HG03378 (cell line): ENCODE measurements at regions not wholly inside any gene's neighbourhood (a gene's known extent, or its start where the extent isn't known, plus 50 kb on each side); places are given as distances from the start of the nearest gene placed in this dataset.

ENCODE experiments used
- ATAC-seq: cut with Tn5 transposase; IDR thresholded peaks from one replicate; pipeline ENCODE4 v1.9.1; 2021; ENCODE audit warnings: mild to moderate bottlenecking, moderate library complexity; ENCODE audit not compliant: unreplicated experiment

- ATAC-seq: no peak
These were observed 68.2 kb upstream of the CLMN start for GRCh38 chr14:95387826-95388445.

DNA sequence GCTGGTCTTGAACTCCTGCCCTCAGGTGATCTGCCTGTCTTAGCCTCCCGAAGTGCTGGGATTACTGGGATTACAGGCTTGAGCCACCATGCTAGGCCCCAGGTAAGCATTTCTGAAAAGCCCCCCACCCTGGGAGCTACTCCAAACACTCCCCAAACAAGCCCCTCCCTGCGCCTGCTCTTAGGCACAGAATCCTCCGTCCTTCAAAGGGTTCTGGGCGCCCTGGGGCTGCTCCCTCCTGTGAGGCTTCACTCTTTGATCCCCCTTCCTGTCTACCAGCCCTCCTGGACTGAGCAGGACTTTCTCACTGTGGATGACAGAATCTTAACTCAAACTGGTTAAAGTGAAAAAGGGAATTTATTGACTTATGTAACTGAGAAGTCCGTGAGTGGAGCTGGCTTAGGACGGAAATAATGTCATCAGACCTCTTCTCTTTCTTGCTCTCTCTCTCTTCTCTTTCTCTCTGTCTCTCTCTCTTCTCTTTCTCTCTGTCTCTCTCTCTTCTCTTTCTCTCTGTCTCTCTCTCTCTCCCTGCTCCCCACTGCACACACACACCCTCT is 66.9 kb upstream of the CLMN start:
- no peak for ATAC-seq

- no peak for ATAC-seq
These were observed 66.0 kb upstream of the CLMN start for GRCh38 chr14:95385701-95386100.

DNA sequence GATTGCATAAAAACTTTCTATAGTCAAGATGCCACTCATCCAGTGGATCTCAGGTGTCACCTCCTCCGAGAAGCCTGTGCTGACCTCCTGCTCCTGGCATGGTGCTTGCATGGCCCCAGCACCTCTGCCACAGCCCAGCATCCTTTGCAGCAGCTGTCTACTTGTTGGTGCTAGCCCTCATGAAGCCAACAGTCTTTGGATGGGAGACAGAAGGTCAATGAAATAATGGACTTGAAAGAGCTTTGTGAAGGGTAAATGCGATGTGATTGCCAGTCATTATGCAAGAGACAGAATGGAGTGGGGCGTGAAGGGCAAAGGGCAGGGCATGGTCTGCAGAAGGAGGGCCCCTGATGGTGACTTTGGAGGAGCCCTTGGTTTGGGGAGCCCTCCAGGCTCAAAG is 63.0 kb upstream of the CLMN start:
- ATAC-seq: no peak

GRCh38 chr14:95381726-95382125 is 62.0 kb upstream of the CLMN start:
- ATAC-seq: no peak

DNA sequence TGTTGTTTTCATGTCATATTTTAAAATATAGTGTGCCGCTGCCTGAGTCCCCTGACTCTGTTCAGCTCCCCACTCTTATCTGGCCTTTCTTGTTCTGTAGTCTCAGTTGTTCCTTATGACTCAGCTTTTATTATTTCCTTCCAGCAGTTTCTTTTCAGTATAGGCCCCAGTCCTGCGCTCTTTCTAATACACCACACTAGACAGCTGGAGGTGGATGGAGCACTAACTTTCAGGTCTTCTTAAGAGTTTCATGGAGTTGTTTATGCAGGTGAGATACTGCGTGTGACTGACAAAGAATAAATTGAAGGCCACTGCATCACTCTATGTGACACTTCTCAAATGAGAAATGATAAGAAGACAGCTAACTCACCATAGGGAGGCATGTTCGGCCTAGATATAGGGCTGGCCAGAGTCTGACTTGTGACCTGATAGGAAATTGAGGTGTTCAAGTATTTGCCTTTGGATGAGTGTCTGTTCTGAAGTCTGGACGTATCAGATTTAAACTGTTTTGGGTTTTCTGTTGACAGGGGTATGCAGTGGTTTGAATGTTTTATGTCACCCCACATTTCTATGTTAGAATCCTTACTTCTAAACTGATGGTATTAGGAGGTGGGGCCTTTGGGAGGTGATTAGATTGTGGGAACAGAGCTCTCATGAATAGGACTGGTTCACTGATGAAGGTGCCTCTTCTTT is 60.8 kb upstream of the CLMN start:
- ATAC-seq: no peak

DNA sequence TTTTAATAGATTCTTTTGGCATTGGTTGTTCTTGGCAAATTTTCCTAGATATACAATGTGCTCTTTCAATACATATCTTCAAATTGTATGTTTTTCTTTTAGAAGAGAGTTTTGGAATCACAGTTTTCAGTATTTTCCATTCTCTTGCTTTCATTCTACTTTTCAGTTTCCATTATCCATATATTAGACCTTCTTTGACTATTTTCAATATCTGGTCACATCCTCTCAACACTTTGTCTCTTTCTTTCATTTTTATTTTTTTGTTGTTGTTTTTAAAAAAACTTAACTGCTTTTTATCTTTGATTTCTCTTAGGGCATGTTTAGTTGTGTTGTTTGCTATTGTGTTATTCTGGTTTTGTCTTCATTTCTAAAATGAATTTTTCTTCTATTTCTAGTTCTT is 59.9 kb upstream of the CLMN start:
- ATAC-seq: no peak

DNA sequence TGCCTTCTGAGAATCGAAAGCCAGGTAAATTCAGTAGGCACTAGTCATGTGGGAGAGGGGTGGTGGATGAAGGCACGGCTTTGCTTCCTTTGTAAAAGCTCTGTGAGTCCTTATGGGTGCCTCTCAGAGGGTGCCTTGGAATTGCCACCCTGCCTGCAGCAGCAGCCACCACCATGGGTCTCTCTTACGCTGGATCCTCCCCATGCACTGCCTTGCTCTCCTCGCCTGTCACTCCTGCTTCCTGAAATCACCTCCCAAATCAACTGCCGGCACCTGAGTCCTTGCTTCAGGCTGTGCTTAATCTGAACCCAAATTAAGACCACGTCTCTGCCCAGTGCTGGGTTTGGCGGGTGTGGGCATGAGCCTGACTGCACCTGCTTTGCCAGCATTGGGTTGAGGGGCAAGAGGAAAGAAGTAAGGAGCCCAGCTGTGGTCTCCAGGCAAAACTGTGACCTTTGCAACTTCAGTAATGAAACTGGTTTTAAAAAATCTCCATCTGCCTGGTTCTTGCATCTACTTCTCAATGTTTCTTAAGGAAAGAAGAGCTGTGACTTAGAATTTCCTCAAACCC is 55.9 kb upstream of the CLMN start:
- ATAC-seq: no peak

DNA sequence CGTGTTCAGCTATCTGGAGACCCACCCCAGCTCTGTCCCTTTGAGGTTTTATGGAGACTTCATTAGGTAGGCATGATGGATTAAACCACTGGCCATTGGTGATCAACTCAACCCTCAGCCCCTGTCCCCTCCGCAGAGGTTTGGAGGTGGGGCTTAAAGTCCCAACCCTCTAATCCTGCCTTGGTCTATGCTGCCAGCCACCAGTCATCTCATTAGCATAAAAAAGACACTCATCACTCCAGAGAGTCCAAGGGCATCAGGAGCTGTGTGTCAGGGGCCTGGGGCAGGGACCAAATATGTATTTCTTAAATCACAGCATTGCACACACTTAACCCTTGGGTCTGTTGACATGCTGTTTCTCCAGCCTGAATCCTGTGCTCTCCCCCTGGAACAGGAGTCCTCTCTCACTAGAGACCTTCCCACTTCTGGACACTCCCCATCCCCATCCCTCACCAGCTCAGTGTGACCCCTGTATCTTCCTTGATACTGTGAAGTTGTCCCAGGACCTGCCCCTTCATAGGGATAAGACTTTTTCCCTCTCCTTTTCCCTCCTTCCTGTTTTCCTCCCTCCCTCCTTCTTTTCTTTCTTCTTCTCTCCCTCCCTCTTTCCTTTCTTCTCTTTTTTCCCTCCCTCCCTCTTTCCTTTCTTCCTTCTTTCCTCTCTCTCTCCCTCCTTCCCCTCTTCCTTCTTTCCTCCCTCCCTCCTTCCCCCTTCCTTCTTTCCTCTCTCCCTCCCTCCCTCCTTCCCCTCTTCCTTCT is 54.7 kb upstream of the CLMN start:
- ATAC-seq: no peak

GRCh38 chr14:95370076-95370475 is 50.4 kb upstream of the CLMN start:
- ATAC-seq: no peak
